Epithelial cell of proximal tubule (primary cell): ENCODE measurements at regions not wholly inside any gene's neighbourhood (a gene's known extent, or its start where the extent isn't known, plus 50 kb on each side); places are given as distances from the start of the nearest gene placed in this dataset.

Experiments
- DNase-seq: peaks from one replicate; pipeline ENCODE4 v3.0.0-alpha.2; 2011; ENCODE audit warnings: low read depth
- H3K4me3 ChIP-seq: 2 replicates; pipeline ENCODE4 v1.5.1; 2011; ENCODE audit warnings: low read depth, mild to moderate bottlenecking, low read length
- CTCF ChIP-seq: conservative IDR thresholded peaks from 2 replicates; pipeline ENCODE4 v1.5.1; 2012; ENCODE audit warnings: low read depth, mild to moderate bottlenecking, low read length

GRCh38 chr2:150544731-150545130 lies 57.3 kb upstream of the RND3 start:
- no peak for DNase-seq
- no peak for TF ChIP-seq CTCF
- no peak overlapping the region for H3K4me3 ChIP-seq

DNA sequence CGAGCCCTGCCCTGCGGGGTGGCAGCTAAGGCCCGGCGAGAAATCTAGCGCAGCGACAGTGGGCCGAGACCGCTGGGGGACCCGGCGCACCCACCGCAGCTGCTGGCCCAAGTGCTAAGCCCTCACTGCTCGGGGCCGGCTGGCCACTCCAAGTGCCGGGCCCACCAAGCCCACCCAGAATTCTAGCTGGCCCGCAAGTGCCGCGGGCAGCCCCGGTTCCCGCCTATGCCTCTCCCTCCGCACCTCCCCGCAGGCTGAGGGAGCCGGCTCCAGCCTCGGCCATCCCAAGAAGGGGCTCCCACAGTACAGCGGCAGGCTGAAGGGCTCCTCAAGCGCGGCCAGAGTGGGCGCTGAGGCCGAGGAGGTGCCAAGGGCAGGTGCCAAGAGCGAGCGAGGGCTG lies 55.2 kb upstream of the RND3 start:
- no peak overlapping the region for H3K4me3 ChIP-seq
- TF ChIP-seq CTCF = no peak
- no peak for DNase-seq

- H3K4me3 ChIP-seq = no peak overlapping the region
- DNase-seq = no peak
- no peak for TF ChIP-seq CTCF
Observed at GRCh38 chr2:150542172-150542571, 54.7 kb upstream of the RND3 start.

DNA sequence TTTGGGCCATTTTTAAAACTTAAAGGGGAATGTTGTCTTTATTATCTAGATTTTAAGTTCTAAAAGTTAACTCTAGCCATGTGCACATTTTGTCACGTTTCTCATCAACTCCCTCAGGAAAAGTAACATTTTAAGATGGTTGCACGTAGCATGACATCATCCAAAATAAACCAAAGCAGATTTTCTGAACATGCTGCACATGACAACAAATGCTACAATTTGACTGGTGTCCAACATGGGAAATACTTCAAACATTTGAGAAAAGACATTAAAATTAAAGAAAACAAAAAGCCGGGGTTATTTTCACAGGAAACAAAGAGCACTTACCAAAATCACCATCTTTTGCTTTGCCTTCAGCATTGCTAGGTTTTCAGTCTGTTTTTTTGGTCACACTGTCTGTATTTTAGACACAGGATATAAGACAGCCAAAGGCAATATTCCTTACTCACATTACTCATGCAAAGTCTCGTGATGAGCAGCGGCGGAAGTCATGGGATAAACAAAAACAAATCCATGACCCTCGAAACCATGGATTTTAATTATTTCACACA lies 51.3 kb upstream of the RND3 start:
- no peak for TF ChIP-seq CTCF
- no peak overlapping the region for H3K4me3 ChIP-seq
- no peak for DNase-seq
